HG03439 (cell line): ENCODE measurements at regions not wholly inside any gene's neighbourhood (a gene's known extent, or its start where the extent isn't known, plus 50 kb on each side); places are given as distances from the start of the nearest gene placed in this dataset.

ENCODE experiments used
- ATAC-seq: cut with Tn5 transposase; IDR thresholded peaks from one replicate; pipeline ENCODE4 v1.9.1; 2021; ENCODE audit warnings: mild to moderate bottlenecking, moderate library complexity; ENCODE audit not compliant: unreplicated experiment

- no peak for ATAC-seq
Observed at GRCh38 chr5:119991625-119992024, 362.3 kb downstream of the FAM170A start.

GRCh38 chr5:119996128-119996527, 366.8 kb downstream of the FAM170A start:
- ATAC-seq: no peak

- no peak for ATAC-seq
Observed at GRCh38 chr5:120007598-120007997, 378.2 kb downstream of the FAM170A start.

- no peak for ATAC-seq
Observed at GRCh38 chr5:120012431-120012830, 383.1 kb downstream of the FAM170A start.

GRCh38 chr5:120014535-120014934, 385.2 kb downstream of the FAM170A start:
- no peak for ATAC-seq

GRCh38 chr5:120016717-120017382, 387.5 kb downstream of the FAM170A start:
- no peak for ATAC-seq

GRCh38 chr5:120017513-120017912, 388.2 kb downstream of the FAM170A start:
- ATAC-seq: no peak

GRCh38 chr5:120035181-120035580, 405.8 kb downstream of the FAM170A start:
- no peak for ATAC-seq

GRCh38 chr5:120035815-120036577, 406.6 kb downstream of the FAM170A start:
- no peak for ATAC-seq

- no peak for ATAC-seq
Observed at GRCh38 chr5:120037451-120037850, 408.1 kb downstream of the FAM170A start.

GRCh38 chr5:120039111-120039510, 409.8 kb downstream of the FAM170A start:
- no peak for ATAC-seq

GRCh38 chr5:120043431-120043830, 414.1 kb downstream of the FAM170A start:
- ATAC-seq: no peak

GRCh38 chr5:120052916-120053828, 410.9 kb upstream of the PRR16 start:
- no peak for ATAC-seq

GRCh38 chr5:120053841-120054240, 410.3 kb upstream of the PRR16 start:
- ATAC-seq: no peak

GRCh38 chr5:120055858-120056257, 408.2 kb upstream of the PRR16 start:
- no peak for ATAC-seq

- ATAC-seq: no peak
Observed at GRCh38 chr5:120062515-120062917, 401.6 kb upstream of the PRR16 start.

- no peak for ATAC-seq
Observed at GRCh38 chr5:120072068-120072761, 391.9 kb upstream of the PRR16 start.

GRCh38 chr5:120073722-120074121, 390.4 kb upstream of the PRR16 start:
- no peak for ATAC-seq

- ATAC-seq: no peak
Observed at GRCh38 chr5:120080781-120081180, 383.3 kb upstream of the PRR16 start.

GRCh38 chr5:120082316-120083068, 381.6 kb upstream of the PRR16 start:
- ATAC-seq: no peak
